ENCODE measurements at regions not wholly inside any gene's neighbourhood (a gene's known extent, or its start where the extent isn't known, plus 50 kb on each side); places are given as distances from the start of the nearest gene placed in this dataset.

DNA sequence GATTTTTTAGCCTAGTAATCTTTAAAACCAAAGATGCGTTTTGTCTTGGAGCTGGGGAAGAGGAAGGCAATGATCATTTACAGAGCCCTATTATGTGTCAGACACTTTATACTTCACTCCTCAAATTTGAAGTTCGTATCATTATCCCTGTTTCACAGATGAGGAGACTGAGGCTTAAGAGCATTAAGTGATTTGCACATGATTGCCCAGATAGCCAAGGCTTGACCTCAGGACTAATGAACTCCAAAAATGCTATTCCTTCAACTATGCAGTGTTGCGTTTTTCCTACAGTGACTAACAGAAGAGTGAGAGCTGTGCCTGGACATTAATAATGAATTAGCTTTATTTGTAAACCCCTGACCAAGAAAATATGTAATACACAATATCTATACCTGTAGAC lies 136.8 kb upstream of the EEA1 start (continued):
- TF ChIP-seq BRCA1 (IDR thresholded peaks at IDR 0.05; ENCODE audit: low read depth, low read length) (no peak), TAF7 (optimal IDR thresholded peaks at IDR 0.05; ENCODE audit: borderline replicate concordance, low read depth, low read length) (no peak)

Measured in H1 (cell line).